ENCODE measurements at regions not wholly inside any gene's neighbourhood (a gene's known extent, or its start where the extent isn't known, plus 50 kb on each side); places are given as distances from the start of the nearest gene placed in this dataset.

DNA sequence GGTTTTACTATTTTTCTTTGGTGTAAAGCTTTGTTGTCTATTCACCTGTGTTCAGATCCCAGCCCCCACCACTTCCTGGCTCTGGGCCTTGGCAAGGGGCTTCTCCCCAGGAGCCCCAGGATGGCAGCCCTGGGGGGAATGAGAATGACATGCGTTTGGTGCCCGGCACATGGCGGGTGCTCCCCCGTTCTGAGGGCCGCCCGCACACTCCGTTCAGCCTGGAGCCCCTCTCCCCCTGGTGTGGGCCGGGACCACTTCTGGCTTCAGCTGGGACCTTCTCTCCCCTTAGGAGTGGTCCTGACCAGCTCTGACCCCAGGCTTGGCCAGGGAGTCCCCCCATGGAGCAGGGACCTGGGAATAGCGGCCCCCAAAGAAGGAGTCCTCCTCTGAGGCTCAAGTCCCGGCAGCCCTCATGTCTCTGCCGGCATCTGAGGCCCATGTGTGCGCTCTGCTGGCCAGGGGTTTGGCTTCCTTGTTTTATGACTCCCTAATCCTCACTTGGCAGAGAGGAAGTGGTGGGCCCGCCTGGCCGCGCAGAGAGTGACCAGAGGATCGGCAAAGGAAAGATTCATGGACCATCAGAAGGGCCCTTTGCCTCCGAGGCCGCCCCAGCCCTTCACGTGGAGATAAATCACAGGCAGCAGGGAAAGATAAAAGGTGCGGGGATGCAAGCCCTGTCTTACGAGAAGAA lies 57.0 kb upstream of the LMX1B start:
- DNase-seq = no peak

DNA sequence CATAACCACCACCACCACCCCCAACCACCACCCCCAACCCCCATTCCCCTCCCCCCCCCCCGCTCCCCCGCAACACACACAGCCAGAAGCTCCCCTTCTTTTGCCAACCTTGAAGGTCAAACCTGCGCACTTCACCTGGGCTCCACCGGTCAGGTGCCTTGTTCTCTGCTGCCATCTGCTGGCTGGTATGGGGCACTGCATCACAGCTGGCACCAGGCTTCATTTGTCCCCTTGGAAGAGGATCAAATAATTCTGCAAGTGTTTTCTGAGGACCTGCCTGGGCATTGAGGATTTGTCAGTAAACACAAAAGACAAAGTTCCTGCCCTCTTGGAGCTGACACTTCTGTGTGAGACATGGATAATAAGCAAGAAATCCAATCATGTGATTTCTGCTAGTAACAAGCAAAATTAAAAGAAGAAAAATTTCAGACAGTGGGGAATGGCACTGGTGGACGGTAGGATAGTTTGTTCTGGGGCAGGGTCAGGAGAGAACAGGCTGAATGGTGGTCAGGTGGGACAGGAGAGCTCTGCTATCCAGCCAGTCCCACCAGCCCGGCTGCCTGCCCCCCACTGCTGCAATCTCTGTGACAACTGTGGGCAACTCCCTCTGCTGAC lies 55.6 kb upstream of the LMX1B start:
- DNase-seq = peak; percentile 77

DNA sequence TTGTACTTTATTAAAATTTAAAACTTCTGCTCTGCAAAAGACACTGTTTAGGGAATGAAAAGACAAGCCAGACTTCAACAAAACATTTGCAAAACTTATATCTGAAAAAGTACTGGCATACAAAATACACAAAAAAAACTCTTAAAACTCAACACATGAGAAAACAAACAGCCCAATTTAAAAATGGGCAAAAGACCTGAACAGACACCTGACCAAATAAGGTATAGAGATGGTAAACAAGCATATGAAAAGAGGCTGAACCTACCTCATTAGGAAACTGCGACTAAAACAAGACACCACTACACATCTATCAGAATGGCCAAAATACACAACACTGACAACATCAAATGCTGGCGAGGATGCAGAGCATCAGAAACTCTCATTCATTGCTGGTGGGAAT lies 54.4 kb upstream of the LMX1B start:
- DNase-seq = no peak

DNA sequence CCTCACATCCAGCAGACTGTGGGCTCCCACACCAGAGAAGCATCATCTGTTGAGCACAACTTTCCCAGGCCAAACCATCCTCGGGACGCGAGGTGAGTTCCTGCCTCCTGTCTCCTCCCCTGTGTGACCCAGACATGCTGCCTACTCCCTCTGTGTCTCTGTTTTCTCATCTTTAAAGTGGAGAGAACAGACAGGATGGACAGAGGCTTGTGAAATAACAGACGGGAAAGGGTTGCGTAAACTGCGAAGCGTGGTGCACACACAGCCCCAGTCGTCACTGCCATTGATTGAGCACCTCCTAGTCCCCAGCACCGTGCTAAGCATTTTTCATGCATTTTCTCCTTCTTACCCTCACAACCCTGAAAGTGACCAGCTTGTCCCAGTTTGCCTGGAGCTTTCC lies 52.1 kb upstream of the LMX1B start:
- DNase-seq = no peak

- no peak for DNase-seq
These were observed 50.2 kb upstream of the LMX1B start for GRCh38 chr9:126563556-126563955.
